ENCODE measurements at regions not wholly inside any gene's neighbourhood (a gene's known extent, or its start where the extent isn't known, plus 50 kb on each side); places are given as distances from the start of the nearest gene placed in this dataset.

GRCh38 chr5:42900734-42901133, 89.0 kb upstream of the SELENOP start:
- DNase-seq (ENCODE audit: extremely low spot score) = no peak
- ChIA-PET CTCF (interaction anchor here (0.8 to 1.2 kb wide), 2 partner anchors 8 to 15 kb away, joined by 3 read pairs; no protein-coding TSS in a partner anchor), POLR2A (no interaction called here)
- TF ChIP-seq CTCF (IDR thresholded peaks at IDR 0.05; ENCODE audit: control extremely low read depth, extremely low read depth, low read depth, missing control alignments) = no peak

GRCh38 chr5:42898760-42899159, 87.1 kb upstream of the SELENOP start:
- no peak for DNase-seq (ENCODE audit: extremely low spot score)
- CTCF ChIA-PET = interaction anchor here (1.6 kb wide), 1 partner anchor 10 kb away, joined by 6 read pairs; no protein-coding TSS in a partner anchor
- POLR2A ChIA-PET = no interaction called here
- no peak for TF ChIP-seq CTCF (IDR thresholded peaks at IDR 0.05; ENCODE audit: control extremely low read depth, extremely low read depth, low read depth, missing control alignments)

- TF ChIP-seq CTCF (IDR thresholded peaks at IDR 0.05; ENCODE audit: control extremely low read depth, extremely low read depth, low read depth, missing control alignments) = no peak
- POLR2A ChIA-PET = no interaction called here
- CTCF ChIA-PET = interaction anchor here (1.0 kb wide), 2 partner anchors 10 to 15 kb away, joined by 3 read pairs; no protein-coding TSS in a partner anchor
- no peak for DNase-seq (ENCODE audit: extremely low spot score)
Observed at GRCh38 chr5:42896523-42896922, 84.8 kb upstream of the SELENOP start.

GRCh38 chr5:42894057-42894456, 82.4 kb upstream of the SELENOP start:
- ChIA-PET CTCF (interaction anchor here (1.3 kb wide), 1 partner anchor 15 kb away, joined by 4 read pairs; no protein-coding TSS in a partner anchor), POLR2A (no interaction called here)
- no peak for TF ChIP-seq CTCF (IDR thresholded peaks at IDR 0.05; ENCODE audit: control extremely low read depth, extremely low read depth, low read depth, missing control alignments)
- DNase-seq (ENCODE audit: extremely low spot score) = no peak

GRCh38 chr5:42889311-42889933, 77.7 kb upstream of the SELENOP start:
- peak; percentile 66 for DNase-seq (ENCODE audit: extremely low spot score)
- POLR2A ChIA-PET = no interaction called here
- peak; percentile 90 for TF ChIP-seq CTCF (IDR thresholded peaks at IDR 0.05; ENCODE audit: control extremely low read depth, extremely low read depth, low read depth, missing control alignments)

GRCh38 chr5:42888771-42889170, 77.1 kb upstream of the SELENOP start:
- POLR2A ChIA-PET = no interaction called here
- no peak for TF ChIP-seq CTCF (IDR thresholded peaks at IDR 0.05; ENCODE audit: control extremely low read depth, extremely low read depth, low read depth, missing control alignments)
- DNase-seq (ENCODE audit: extremely low spot score) = no peak
- CTCF ChIA-PET = interaction anchor here (0.9 to 2.6 kb wide), 12 partner anchors 8 to 1032 kb away, joined by 3 to 25 read pairs (median 6); no protein-coding TSS in a partner anchor

More at GRCh38 chr5:42889311-42889933, 77.7 kb upstream of the SELENOP start:
- CTCF ChIA-PET = interaction anchor here (0.6 to 2.6 kb wide), 25 partner anchors 8 to 1033 kb away, joined by 3 to 25 read pairs (median 5); no protein-coding TSS in a partner anchor
